ENCODE measurements at regions not wholly inside any gene's neighbourhood (a gene's known extent, or its start where the extent isn't known, plus 50 kb on each side); places are given as distances from the start of the nearest gene placed in this dataset.
A peak's percentile ranks its signal among the peaks of the same experiment; 100 is the strongest.

GRCh38 chr3:110869736-110870135 lies 201.9 kb upstream of the NECTIN3 start:
- no peaks in the 10 kb centered on the region for H3K4me1 ChIP-seq (ENCODE audit: insufficient read depth)
- no peak overlapping the region for H2AFZ ChIP-seq
- H3K4me3 ChIP-seq = no peak overlapping the region
- no peak for DNase-seq (ENCODE audit: low spot score)
- no peaks in the 10 kb centered on the region for H4K20me1 ChIP-seq (ENCODE audit: insufficient read depth, poor library complexity, severe bottlenecking)
- no peaks in the 10 kb centered on the region for H3K79me2 ChIP-seq
- no peak for TF ChIP-seq EZH2phosphoT487 (IDR thresholded peaks at IDR 0.05; ENCODE audit: low read depth, severe bottlenecking, unreplicated experiment)
- TF ChIP-seq EZH2 (IDR thresholded peaks at IDR 0.05; ENCODE audit: borderline replicate concordance) = no peak
- TF ChIP-seq, protein P1, sequence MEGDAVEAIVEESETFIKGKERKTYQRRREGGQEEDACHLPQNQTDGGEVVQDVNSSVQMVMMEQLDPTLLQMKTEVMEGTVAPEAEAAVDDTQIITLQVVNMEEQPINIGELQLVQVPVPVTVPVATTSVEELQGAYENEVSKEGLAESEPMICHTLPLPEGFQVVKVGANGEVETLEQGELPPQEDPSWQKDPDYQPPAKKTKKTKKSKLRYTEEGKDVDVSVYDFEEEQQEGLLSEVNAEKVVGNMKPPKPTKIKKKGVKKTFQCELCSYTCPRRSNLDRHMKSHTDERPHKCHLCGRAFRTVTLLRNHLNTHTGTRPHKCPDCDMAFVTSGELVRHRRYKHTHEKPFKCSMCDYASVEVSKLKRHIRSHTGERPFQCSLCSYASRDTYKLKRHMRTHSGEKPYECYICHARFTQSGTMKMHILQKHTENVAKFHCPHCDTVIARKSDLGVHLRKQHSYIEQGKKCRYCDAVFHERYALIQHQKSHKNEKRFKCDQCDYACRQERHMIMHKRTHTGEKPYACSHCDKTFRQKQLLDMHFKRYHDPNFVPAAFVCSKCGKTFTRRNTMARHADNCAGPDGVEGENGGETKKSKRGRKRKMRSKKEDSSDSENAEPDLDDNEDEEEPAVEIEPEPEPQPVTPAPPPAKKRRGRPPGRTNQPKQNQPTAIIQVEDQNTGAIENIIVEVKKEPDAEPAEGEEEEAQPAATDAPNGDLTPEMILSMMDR (IDR thresholded peaks at IDR 0.05; ENCODE audit: poor library complexity) = no peak
- no peaks in the 10 kb centered on the region for H3K36me3 ChIP-seq (replicated peaks; ENCODE audit: insufficient read depth, low read depth)
- peaks cover 5% of the 10 kb centered on the region for H3K9me3 ChIP-seq (ENCODE audit: low read depth)
- no peaks in the 10 kb centered on the region for H3K9me2 ChIP-seq (replicated peaks; ENCODE audit: insufficient read depth)
- H3K27me3 ChIP-seq = no peaks in the 10 kb centered on the region
- 89% methylated on average over 3 of the region's 3 CpGs for WGBS (ENCODE audit: low lambda C conversion rate, missing lambda C conversion rate)
- H3K27ac ChIP-seq = no peak overlapping the region
- H3K4me2 ChIP-seq = no peak overlapping the region

GRCh38 chr3:110871869-110872268 lies 199.7 kb upstream of the NECTIN3 start:
- no peaks in the 10 kb centered on the region for H3K79me2 ChIP-seq
- no peak overlapping the region for H2AFZ ChIP-seq
- H3K27me3 ChIP-seq = no peaks in the 10 kb centered on the region
- no peaks in the 10 kb centered on the region for H3K9me2 ChIP-seq (replicated peaks; ENCODE audit: insufficient read depth)
- peaks cover 7% of the 10 kb centered on the region for H3K9me3 ChIP-seq (ENCODE audit: low read depth)
- H4K20me1 ChIP-seq (ENCODE audit: insufficient read depth, poor library complexity, severe bottlenecking) = no peaks in the 10 kb centered on the region
- H3K27ac ChIP-seq = no peak overlapping the region
- H3K4me2 ChIP-seq = no peak overlapping the region
- no peak overlapping the region for H3K4me3 ChIP-seq
- TF ChIP-seq EZH2phosphoT487 (IDR thresholded peaks at IDR 0.05; ENCODE audit: low read depth, severe bottlenecking, unreplicated experiment) (no peak), EZH2 (IDR thresholded peaks at IDR 0.05; ENCODE audit: borderline replicate concordance) (no peak)
- TF ChIP-seq, protein P1 (IDR thresholded peaks at IDR 0.05; ENCODE audit: poor library complexity) = no peak
- DNase-seq (ENCODE audit: low spot score) = no peak
- no peaks in the 10 kb centered on the region for H3K36me3 ChIP-seq (replicated peaks; ENCODE audit: insufficient read depth, low read depth)
- H3K4me1 ChIP-seq (ENCODE audit: insufficient read depth) = no peaks in the 10 kb centered on the region

DNA sequence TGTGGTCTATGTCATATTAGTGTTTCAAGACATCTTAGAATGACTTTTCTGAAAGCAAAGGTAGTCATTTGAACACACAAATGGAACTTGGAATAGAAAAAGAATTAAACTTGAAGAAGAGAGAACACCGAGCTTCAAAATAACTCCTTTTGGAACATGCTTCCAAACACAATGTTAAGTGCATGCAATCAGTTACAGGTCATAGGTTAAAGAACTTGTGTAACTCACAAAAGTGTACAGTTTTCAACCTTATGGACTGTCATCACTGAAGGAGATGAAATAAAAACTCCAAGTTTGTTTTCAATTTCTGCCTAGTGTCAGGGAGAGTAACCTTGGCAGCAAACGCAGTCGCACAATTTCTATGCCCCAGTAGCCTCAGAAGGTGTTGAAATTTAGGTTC lies 192.9 kb upstream of the NECTIN3 start:
- H3K27ac ChIP-seq = no peak overlapping the region
- 66% methylated on average over 3 of the region's 3 CpGs for WGBS (ENCODE audit: low lambda C conversion rate, missing lambda C conversion rate)
- no peak for TF ChIP-seq EZH2phosphoT487 (IDR thresholded peaks at IDR 0.05; ENCODE audit: low read depth, severe bottlenecking, unreplicated experiment)
- TF ChIP-seq, protein P1 (IDR thresholded peaks at IDR 0.05; ENCODE audit: poor library complexity) = no peak
- TF ChIP-seq EZH2 (IDR thresholded peaks at IDR 0.05; ENCODE audit: borderline replicate concordance) = no peak
- no peak for DNase-seq (ENCODE audit: low spot score)
- no peaks in the 10 kb centered on the region for H3K9me2 ChIP-seq (replicated peaks; ENCODE audit: insufficient read depth)
- no peaks in the 10 kb centered on the region for H3K4me1 ChIP-seq (ENCODE audit: insufficient read depth)
- no peaks in the 10 kb centered on the region for H3K36me3 ChIP-seq (replicated peaks; ENCODE audit: insufficient read depth, low read depth)
- H3K9me3 ChIP-seq (ENCODE audit: low read depth) = peaks cover 7% of the 10 kb centered on the region
- H4K20me1 ChIP-seq (ENCODE audit: insufficient read depth, poor library complexity, severe bottlenecking) = no peaks in the 10 kb centered on the region
- no peaks in the 10 kb centered on the region for H3K27me3 ChIP-seq
- H3K4me2 ChIP-seq = no peak overlapping the region
- no peaks in the 10 kb centered on the region for H3K79me2 ChIP-seq
- H2AFZ ChIP-seq = no peak overlapping the region
- H3K4me3 ChIP-seq = no peak overlapping the region

DNA sequence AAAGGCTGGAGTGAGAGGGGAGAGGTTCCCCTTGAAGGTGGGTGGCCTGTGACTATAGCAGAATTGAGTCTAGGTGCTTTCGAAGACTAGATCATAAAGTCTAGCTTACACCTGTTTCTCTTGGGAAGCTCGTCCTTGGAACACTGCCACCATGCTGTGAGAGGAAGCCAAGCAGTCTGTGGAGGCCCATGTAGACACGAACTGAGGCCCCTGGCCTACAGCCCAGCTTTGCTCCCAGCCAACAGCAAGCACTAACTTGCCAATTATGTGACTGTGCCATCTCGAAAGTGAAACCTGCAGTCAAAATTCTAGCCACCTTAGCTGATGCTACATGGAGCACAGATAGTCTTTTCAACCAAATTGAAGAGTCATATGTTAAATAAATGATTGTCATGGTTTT lies 190.5 kb upstream of the NECTIN3 start:
- Histone ChIP-seq H3K79me2 (no peaks in the 10 kb centered on the region), H4K20me1 (ENCODE audit: insufficient read depth, poor library complexity, severe bottlenecking) (no peaks in the 10 kb centered on the region), H3K27me3 (no peaks in the 10 kb centered on the region), H3K4me3 (no peak overlapping the region), H3K27ac (no peak overlapping the region), H3K9me2 (replicated peaks; ENCODE audit: insufficient read depth) (no peaks in the 10 kb centered on the region), H3K4me2 (no peak overlapping the region), H3K9me3 (ENCODE audit: low read depth) (no peaks in the 10 kb centered on the region), H3K36me3 (replicated peaks; ENCODE audit: insufficient read depth, low read depth) (no peaks in the 10 kb centered on the region), H3K4me1 (ENCODE audit: insufficient read depth) (no peaks in the 10 kb centered on the region), H2AFZ (no peak overlapping the region)
- peak; percentile 46 for DNase-seq (ENCODE audit: low spot score)
- TF ChIP-seq EZH2phosphoT487 (IDR thresholded peaks at IDR 0.05; ENCODE audit: low read depth, severe bottlenecking, unreplicated experiment) = no peak
- TF ChIP-seq, protein P1 (IDR thresholded peaks at IDR 0.05; ENCODE audit: poor library complexity) = peak; percentile 10
- 85% methylated on average over 4 of the region's 4 CpGs for WGBS (ENCODE audit: low lambda C conversion rate, missing lambda C conversion rate)
